ENCODE measurements at regions not wholly inside any gene's neighbourhood (a gene's known extent, or its start where the extent isn't known, plus 50 kb on each side); places are given as distances from the start of the nearest gene placed in this dataset.

- no peaks in the 10 kb centered on the region for H3K4me1 Mint-ChIP-seq
- H3K4me3 Mint-ChIP-seq = no peak overlapping the region
- no peak overlapping the region for H3K27ac Mint-ChIP-seq
- peaks cover 9% of the 10 kb centered on the region for H3K27me3 Mint-ChIP-seq (ENCODE audit: low read depth)
- H3K9me3 Mint-ChIP-seq = no peaks in the 10 kb centered on the region
- TF ChIP-seq, protein P1, sequence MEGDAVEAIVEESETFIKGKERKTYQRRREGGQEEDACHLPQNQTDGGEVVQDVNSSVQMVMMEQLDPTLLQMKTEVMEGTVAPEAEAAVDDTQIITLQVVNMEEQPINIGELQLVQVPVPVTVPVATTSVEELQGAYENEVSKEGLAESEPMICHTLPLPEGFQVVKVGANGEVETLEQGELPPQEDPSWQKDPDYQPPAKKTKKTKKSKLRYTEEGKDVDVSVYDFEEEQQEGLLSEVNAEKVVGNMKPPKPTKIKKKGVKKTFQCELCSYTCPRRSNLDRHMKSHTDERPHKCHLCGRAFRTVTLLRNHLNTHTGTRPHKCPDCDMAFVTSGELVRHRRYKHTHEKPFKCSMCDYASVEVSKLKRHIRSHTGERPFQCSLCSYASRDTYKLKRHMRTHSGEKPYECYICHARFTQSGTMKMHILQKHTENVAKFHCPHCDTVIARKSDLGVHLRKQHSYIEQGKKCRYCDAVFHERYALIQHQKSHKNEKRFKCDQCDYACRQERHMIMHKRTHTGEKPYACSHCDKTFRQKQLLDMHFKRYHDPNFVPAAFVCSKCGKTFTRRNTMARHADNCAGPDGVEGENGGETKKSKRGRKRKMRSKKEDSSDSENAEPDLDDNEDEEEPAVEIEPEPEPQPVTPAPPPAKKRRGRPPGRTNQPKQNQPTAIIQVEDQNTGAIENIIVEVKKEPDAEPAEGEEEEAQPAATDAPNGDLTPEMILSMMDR (IDR thresholded peaks at IDR 0.05; ENCODE audit: unreplicated experiment in 3 of 3) = no peak
- no peaks in the 10 kb centered on the region for H3K36me3 Mint-ChIP-seq (ENCODE audit: low read depth)
Observed at GRCh38 chr2:198347349-198347748, 543.0 kb downstream of the PLCL1 start.

DNA sequence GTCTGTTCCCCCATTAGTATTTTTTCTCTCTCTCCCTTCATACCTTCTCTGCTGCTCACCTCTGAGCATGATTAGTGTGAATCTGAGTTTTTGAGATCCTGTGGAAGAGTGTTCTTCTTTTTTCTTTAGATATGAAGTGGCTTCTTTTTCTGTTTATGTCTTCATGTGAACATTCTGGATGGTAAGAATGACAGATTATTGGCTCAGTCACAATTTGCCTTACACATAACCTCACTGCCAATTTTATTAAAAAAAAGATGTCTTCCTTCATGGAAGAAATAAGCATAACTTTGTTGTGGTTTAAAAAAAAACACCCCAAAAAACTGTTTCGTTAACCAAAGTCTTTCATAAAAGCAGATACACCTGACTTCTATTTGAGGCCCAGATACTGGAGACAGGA, 539.1 kb downstream of the PLCL1 start:
- Mint-ChIP-seq H3K27me3 (ENCODE audit: low read depth) (no peaks in the 10 kb centered on the region), H3K4me1 (no peaks in the 10 kb centered on the region)

GRCh38 chr2:198340846-198341245, 536.5 kb downstream of the PLCL1 start:
- TF ChIP-seq, protein P1 (IDR thresholded peaks at IDR 0.05; ENCODE audit: unreplicated experiment in 3 of 3) = no peak
- Mint-ChIP-seq H3K4me1 (no peaks in the 10 kb centered on the region), H3K27me3 (ENCODE audit: low read depth) (peaks cover 7% of the 10 kb centered on the region), H3K9me3 (no peaks in the 10 kb centered on the region), H3K36me3 (ENCODE audit: low read depth) (no peaks in the 10 kb centered on the region), H3K27ac (no peak overlapping the region), H3K4me3 (no peak overlapping the region)

More for the DNA sequence above, 539.1 kb downstream of the PLCL1 start:
- H3K36me3 Mint-ChIP-seq (ENCODE audit: low read depth) = no peaks in the 10 kb centered on the region
- TF ChIP-seq, protein P1 (IDR thresholded peaks at IDR 0.05; ENCODE audit: unreplicated experiment in 3 of 3) = no peak
- H3K4me3 Mint-ChIP-seq = no peak overlapping the region
- H3K27ac Mint-ChIP-seq = no peak overlapping the region
- H3K9me3 Mint-ChIP-seq = no peaks in the 10 kb centered on the region

GRCh38 chr2:198339116-198339515, 534.7 kb downstream of the PLCL1 start:
- no peaks in the 10 kb centered on the region for H3K36me3 Mint-ChIP-seq (ENCODE audit: low read depth)
- no peak overlapping the region for H3K4me3 Mint-ChIP-seq
- no peaks in the 10 kb centered on the region for H3K9me3 Mint-ChIP-seq
- H3K4me1 Mint-ChIP-seq = no peaks in the 10 kb centered on the region
- H3K27ac Mint-ChIP-seq = no peak overlapping the region
- H3K27me3 Mint-ChIP-seq (ENCODE audit: low read depth) = peaks cover 7% of the 10 kb centered on the region
- TF ChIP-seq, protein P1 (IDR thresholded peaks at IDR 0.05; ENCODE audit: unreplicated experiment in 3 of 3) = no peak

GRCh38 chr2:198337368-198337767, 533.0 kb downstream of the PLCL1 start:
- Mint-ChIP-seq H3K4me3 (no peak overlapping the region), H3K27me3 (ENCODE audit: low read depth) (peaks cover 7% of the 10 kb centered on the region), H3K36me3 (ENCODE audit: low read depth) (no peaks in the 10 kb centered on the region), H3K4me1 (no peaks in the 10 kb centered on the region), H3K27ac (no peak overlapping the region), H3K9me3 (no peaks in the 10 kb centered on the region)
- TF ChIP-seq, protein P1 (IDR thresholded peaks at IDR 0.05; ENCODE audit: unreplicated experiment in 3 of 3) = no peak

DNA sequence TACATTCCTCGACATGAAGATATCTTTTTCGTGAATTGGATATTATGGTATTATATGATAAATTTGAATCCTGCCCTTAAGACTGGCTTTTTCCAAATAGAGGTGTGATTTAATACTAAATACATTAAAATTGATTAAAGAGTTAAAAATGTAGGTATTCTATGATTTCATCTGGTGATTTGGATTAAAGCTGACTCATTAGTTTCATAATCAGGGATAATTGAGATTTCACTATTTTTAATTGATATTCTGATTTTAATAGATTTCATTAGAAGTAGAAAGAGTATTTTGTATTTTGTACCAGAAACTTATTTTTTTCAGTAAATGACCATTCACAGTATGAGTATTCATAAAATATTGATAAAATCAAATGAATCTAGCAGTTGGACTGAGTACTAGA, 524.1 kb downstream of the PLCL1 start:
- Mint-ChIP-seq H3K4me1 (no peaks in the 10 kb centered on the region), H3K36me3 (ENCODE audit: low read depth) (no peaks in the 10 kb centered on the region), H3K27me3 (ENCODE audit: low read depth) (no peaks in the 10 kb centered on the region), H3K9me3 (no peaks in the 10 kb centered on the region), H3K4me3 (no peak overlapping the region), H3K27ac (no peak overlapping the region)
- TF ChIP-seq, protein P1 (IDR thresholded peaks at IDR 0.05; ENCODE audit: unreplicated experiment in 3 of 3) = no peak
